ENCODE measurements at regions not wholly inside any gene's neighbourhood (a gene's known extent, or its start where the extent isn't known, plus 50 kb on each side); places are given as distances from the start of the nearest gene placed in this dataset.

DNA sequence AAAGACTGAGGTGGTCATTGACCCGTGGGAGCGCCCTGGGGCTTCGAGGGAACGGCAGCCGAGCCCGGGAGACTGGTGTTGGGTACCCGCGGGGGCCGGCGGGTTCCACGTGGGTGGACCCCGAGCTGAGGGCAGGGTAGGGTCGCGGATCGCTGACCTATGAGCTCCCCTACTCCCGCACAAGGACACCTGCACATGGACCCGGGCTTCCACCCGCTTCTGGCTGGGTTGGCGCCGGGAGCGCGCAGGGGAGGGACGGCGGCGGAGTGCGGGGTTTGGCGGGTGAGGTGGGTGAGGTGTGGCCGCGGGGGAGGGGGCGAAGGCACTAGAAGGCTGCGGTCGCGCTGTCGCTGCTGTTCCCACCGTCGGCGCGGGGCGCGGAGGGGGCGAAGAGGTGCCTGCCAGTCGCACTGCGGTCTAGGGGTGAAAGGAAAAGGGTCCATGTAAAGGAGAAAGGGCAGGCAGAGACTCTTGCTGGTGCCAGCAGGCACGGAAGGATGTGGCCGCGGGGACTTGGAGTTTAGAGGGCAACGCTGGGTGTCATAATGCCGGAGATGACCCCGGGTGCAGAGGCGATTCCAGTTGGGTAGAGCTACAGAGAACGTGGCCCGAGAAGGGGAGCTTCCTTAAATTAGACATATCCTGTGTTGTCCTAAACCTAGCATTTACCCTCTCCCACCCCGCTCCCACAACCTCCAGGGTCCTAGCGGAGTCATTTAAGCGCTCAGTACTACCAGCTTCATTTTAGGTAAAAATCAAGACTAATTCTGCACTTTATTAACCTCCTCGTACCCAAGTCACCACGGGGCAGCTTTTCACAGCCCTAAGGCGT, 245.9 kb upstream of the TOPAZ1 start:
- DNase-seq, result no peak

DNA sequence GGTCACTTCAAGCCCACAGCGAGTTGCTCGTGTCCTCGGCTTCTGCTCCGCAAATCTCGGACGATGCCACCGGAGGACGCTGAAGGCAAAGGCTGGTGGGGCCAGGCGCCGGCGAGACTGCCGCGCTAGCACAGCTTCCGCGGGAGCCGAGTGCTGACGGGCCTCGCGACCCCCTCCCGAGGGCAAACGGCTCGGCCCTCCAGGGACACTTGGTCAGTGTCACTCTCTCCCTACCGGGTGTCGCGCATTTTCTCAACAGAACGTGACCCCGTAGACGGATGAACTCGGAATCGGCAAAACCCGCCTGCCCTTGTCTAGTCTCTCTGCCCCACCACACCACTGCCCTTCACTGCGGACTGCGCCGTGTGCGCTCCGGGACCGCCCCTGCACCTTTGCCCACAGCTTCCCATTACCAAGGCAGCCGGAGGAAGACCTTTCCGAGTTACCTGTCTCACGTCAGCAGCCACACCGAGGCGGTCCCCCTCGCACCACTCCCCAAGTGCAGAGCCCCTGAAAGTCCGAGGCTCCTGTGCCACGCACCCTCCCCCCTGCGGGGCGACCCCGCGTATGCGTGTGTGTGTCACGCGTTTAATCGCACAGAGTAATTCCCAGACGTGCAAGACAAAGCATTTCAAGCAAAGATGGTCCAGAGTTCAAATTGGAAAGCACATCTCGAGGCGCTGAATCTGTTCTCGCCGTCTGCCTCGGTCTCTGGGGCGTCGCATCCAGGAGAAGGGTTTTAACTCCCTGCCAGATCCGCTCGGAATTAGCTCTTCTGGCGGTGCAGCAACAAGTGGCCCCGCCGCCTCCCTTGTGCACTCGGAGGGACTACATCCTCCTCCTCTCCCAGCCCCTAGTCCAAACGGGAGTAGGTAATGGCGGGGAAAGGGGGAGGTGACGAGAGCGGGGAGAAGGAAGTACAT, 245.0 kb upstream of the TOPAZ1 start:
- no peak for DNase-seq

DNA sequence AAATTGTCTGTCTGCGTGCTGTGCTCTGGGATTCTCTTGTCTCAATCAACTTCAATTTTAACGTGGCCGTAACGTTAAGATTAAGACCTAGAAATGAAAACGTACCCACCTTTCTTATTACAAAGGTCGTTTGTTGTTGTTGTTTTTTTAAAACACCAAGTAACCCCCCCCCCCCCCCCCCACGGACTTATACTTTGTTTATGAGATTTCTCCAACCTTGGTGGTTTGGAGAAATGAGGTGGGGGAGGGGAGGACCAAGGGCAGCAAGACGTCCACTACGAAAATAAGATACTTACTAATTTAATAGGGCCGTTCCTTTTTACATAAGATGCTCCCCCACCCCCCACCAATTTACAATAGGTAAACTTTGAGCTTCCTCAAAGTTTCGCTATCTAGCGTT, 244.4 kb upstream of the TOPAZ1 start:
- no peak for DNase-seq

DNA sequence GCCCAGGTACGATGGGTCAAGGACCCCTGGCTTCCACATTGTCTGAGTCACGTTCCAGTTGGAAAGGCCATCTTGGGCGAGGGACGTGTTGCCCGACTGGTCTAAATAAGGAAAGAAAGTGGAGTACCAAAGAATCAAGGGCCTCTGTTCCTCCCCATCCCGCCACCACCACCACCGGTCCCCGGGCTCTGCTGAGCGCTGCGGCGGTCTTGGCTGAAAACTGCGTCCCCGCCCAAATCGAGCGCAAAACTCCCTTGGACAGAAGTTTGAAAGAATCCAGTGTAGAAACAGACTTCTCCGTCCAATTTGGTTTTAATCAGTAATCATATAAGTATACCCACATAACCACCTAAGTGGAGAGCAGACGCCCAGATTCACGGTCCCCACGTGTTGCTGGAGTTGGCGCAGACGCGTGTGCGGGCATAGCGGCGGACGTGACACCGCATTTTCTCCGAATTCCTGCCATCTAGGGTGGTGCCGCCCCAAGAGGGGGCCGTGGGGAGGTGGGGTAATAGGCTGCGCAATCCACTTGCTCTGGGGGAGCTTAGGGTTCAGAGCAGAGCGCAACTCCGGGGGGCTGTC, 243.8 kb upstream of the TOPAZ1 start:
- no peak for DNase-seq

DNA sequence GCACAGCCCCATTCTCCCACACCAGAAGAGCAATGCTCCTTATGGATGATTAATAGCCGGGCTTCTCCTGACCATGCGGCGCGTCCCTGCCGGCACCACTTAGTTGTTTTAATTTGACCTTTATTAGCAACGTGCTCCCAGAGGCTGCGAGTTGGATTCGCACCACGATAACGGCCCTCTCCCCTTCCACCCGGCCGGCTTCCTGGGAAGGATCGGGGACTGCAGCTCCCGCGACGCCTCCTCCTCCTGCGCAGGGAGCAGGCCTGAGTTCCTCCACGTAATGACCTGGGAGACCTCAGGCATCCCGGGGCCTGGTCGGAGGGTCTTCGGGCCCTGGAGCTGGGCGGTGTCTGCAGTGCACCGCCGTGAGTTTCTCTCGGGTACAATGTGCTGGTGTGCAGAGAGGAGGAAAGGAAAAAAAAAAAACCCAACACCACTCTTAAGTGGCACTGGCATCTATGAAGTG, 243.3 kb upstream of the TOPAZ1 start:
- no peak for DNase-seq

DNA sequence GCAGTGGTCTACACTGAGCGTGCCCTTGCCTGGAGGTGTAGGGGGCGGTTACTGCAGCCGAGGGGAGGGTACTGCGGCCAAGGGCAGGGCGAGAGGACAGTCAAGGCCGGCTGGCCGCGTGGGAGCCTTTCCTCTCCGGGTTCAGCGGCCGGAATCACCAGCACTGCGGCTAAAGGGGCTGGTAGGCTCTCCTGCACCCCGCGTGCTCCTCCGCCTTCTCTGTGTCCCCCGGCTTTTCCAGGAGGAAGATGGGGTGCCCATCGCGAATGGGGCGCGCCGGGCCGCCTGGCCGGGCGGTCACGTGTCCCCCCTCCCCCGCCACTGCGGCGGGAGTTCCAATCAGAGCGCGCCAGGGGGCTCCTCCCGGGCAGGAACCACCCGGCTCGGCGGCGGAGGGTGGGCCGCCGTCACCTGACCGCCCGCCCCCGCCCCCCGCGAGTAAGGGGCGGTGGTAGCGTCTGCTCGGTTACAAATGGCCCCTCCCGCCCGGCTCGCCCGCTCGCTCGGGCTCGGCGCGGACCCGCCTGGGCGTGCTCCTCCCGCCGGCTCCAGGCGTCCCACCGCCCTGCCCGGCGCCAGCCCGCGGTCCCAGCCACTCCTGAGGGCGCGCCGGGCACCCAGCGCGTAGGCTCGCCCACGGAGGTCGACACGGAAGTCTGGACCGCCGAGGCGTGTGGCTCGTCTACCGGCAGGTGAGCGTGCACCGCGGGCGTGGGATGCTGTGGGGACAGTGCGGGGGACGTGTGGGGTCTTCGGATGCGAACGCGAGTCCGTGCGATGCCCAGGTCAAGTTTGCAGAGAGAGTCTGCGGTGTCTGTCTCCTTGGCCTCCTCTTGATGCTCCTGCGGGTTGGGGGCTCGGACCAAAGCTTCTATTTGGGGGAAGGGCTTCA, 242.6 kb upstream of the TOPAZ1 start:
- DNase-seq, result peak; percentile 37

DNA sequence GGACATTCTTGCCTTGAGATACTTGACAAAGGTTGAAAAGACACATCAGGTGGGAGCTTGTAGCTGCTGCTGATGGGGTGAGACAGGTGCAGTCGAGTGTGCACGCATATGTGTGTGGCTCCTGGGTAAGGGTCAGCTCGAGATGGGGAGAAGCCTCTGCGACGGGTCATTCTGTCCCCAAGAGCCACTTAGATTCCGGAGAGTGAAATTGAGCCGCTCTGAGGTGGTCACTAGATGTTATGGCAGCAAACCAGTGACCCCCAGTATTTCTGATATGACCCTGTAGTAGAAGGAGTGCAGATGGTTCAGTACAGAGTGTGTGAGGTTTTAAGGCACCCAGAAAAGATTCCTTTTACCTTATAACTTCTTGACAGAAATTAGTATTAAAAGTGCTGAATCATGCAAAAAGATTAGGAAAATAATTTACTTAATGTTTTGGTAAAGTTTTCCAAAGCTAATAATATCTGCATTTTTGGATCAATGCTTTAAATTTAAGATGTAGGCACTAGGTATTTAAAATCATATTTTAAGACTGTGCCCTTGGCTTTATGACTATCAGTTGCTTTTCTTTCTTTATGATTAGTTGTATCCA, 241.9 kb upstream of the TOPAZ1 start:
- DNase-seq, result no peak

DNA sequence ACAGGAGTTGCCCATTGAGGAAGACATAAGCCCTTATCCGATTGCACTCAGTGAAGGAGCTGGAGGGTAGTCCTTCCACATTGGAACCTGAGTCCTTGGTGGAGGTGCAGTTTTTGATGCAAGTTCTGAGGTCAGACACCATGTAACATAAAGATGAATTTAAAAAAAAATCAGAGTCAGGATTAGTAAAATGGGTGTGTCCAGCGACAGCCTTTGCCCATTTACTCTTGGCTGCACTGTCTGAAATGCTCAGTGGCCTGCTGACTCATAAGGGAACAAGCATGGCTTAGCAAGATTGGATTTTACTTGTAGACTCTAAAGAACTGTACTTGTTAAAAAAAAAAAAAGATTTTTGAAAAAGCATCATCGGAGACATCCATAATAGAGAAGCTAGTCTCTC, 241.1 kb upstream of the TOPAZ1 start:
- DNase-seq, result no peak

DNA sequence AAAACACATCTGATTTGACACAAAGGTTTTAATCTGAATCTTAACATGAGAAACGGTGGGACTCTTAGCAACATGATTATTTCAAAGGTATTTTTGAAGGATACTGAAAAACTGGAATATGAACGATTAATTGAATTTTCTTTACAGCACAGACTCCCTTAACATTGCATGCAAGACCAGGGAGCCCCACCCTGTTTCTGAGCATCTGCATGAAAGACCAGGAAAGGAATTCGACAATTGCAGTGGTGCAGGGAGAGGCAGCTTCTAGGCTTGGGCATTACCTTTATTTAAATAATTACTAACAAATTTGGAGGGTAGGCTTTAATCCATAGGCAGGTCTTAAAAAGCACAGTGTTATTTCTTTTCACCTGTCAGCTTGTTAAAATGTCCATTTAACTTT, 240.6 kb upstream of the TOPAZ1 start:
- no peak for DNase-seq

DNA sequence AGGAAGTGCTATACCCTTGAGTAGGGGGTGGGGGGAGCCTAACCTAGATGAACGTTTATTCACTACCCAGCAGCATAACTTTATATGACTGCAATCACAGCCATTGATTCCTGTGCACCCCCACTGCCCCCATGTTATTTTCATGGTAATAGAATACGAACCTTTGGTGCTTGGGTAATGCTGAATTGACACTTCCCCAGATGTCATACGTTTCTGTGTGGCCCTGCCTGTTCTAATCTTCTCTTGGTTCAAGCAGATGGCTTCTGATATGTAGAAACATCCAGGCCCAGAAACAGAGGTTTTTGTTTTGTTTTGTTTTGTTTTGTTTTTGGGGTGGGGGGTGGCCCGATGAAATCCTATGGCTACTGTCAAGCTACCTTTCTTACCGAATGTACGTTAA, 237.9 kb upstream of the TOPAZ1 start:
- DNase-seq, result no peak

DNA sequence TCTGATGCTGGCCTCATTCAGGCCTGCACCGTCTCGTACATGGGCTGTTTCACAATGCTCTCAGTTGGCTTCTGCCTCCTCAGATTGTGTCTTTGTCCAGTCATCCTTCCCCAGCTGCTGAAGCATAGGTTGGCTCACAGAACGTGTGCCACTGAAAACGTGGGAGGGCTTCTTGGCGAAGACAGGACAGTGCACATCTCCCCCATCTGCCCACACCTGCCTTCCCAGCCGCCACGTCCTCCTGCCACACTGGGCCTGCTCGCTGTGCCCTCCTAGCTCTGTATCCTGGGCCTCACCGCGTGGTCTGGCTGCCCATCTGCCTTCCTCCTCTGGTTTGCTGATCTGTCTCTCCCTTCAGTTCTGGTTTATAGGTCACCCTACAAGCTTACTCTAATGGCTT, 230.0 kb upstream of the TOPAZ1 start:
- DNase-seq, result no peak

DNA sequence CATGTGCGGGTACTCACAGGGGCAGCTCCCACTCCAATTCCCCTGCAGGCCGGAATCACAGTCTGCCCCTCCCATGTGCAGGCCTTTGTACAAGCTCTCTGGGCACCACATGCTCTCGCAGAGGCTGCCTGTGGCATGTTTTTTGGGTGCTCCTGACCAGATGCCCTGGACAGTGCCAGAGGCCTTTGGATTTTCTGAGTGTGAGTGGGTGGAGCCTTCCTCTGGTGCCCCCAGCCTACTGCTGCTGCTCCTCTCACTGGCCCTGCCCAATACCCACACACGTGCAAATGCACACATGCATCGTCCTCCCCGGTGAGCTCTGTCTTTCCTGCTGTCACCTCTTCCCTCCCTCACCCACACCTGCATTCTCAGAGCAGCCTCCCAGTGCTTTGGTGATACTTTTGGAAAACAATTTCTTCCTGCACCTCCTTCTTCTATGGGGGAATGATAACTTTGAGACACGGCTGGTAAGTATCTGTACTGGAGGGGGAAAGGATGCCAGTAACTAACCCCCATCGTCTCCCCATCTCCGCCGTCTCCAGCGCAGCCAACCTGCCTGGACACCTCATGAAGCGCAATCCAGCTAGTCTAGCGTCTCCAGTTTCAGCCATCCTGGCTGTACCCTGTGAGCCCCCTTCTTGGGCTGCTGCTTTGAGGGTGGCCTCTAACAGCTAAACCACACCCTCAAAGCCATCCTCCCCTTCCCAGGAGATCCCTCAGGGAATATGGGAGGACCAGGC, 229.4 kb upstream of the TOPAZ1 start:
- no peak for DNase-seq

DNA sequence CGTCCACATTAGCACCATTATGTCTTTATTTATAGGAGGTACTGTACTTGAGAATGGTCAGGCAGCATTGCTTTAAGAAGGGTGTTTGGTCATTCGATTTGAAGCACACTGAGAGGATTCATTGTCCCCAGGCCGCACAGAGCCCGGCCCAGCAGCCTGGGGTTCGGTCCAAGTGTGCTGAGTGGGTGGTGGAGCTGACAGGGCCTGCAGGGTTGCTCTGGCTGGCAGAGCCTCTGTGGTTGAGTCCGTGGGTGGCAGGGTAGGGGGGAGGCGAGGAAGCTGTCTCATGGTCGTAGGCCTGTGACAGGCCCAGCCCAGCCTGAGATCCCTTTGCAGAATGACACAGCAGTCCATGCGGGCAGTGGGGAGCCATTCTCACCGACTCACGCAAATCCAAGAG, 227.7 kb upstream of the TOPAZ1 start:
- DNase-seq, result no peak

DNA sequence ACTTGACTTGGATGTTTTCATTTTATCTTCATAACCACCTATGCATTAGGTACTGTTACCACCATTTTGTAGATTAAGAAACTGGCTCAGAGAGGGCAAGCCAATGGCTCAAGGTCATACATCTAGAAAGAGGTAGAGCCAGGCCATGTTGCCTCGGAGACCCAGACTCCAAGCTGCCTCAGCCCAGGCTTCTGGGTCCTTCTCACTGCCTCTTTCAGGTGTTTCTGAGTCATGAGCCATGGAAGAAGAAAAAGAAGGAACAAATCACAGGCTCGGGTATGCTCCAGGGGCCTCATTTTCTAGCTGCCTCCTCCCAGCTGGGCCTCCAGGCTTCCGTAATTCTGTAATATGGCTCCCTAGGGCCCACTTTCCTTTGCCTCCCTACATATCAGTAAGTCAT, 226.5 kb upstream of the TOPAZ1 start:
- no peak for DNase-seq

DNA sequence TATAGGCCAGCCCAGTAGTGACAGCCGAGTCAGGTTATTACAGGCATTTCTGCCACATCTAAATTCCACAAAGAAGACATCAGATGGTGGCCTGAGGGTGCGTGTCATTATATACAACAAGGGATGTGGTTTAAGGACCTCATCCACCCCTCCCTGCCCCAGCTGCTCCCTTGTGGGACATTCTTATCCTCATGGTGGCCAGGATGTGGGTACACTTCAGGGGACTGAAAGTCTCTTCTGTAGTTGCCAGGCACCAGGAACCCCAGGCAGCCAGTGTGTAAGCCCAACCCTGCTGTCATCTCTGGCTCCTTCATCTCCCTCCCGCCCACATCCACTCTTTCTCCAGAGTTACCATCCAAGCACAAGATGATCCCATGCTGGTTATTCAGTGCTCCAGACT, 224.9 kb upstream of the TOPAZ1 start:
- DNase-seq, result no peak

DNA sequence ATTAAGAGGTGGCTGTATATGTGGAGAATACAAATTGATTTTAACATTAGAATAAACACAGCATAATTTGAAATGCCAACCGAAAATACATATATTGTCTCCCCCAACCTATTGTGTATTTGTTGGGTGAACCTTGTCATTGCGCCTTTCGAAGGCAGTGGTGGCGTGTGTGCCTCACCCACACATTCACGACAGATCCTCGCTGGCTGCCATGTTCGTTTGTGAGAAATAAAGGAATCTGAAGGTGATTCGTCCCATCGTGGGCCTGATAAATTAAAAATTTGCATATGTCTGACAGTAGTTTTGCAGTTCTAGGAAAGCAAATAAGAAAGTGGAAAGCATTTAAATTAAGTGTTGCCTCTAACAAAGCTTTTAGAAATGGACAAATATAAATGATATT, 222.8 kb upstream of the TOPAZ1 start:
- no peak for DNase-seq

DNA sequence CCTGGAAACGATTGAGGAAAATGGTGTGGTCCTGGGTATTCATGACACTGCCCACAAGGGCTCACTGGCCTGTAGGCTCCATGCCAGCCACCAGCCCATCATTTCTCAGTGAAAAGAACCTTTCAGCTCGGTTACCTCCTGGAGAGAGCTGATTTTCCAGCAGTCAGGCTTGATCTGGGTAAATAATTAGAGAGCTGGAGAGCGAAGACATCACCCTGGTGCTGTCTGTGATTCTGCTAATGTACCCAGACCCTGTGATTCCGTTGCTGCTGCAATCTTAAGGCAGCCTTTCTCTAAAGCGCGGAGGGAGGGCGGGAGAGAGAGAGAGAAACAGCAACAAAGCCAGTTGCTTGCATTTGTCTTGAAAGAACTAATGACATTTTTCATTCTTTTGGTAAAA, 221.9 kb upstream of the TOPAZ1 start:
- DNase-seq, result no peak

DNA sequence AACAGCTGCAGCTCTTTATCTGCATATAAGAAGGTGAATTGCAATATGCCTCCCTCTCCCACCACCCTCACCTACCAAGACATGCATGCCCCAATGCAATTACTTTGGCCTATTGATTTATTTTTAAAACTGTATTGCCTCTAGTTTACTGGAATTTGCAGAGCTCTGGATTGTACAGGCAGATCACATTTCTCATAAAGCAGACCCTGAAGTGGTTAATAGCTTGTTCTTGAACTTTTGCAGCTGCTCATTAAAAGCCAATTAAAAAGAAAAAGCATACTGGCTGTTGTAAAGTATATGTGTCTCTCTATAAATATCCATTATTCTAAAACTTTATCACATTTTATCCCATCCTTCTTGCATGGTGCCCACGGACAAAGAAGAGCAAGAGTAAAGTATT, 221.5 kb upstream of the TOPAZ1 start:
- DNase-seq, result no peak

DNA sequence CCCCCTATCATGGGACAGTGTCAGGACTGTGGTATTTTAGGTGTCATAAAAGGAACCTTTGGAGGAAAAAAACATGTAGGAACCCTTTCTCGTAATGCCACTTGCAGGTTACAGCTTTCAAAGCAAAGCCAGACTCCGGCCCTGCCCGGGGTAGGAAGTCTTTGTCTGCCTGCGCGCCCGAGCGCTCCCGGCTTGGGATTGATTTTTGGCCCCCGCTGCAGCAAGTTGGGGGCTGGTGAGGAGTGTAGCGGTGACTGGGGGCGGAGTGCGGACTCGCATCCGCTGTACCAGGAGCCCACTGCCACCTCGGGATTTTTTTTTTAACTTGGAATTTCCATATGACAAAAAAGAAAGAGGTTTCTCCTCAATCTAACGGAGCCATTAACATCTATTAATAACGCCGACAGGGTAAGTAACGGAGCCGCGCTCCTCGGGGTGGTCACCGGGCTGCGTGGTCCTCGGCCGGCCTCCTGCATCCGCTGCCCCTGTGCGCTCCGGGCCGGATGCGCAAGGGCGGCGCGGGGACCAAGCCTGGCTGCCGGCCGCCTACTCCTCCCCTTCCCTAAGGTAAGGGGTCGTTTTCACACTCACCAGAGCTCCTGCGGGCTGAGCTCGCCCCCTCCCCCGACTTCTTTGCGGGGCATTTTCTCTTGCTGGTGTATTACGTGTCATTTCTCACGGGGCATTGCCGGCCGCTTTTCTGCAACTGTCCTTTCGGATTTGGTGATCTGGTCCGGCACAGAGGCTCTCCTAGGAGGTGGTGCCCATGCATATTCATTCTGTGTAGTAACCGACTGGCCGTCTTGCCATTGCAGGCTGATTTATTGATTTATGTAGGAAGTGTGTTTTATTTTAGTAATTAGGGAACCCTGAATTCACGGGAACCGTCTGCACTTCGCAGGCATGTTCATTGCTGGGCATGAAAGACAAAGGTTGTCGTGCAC, 219.8 kb upstream of the TOPAZ1 start:
- no peak for DNase-seq

DNA sequence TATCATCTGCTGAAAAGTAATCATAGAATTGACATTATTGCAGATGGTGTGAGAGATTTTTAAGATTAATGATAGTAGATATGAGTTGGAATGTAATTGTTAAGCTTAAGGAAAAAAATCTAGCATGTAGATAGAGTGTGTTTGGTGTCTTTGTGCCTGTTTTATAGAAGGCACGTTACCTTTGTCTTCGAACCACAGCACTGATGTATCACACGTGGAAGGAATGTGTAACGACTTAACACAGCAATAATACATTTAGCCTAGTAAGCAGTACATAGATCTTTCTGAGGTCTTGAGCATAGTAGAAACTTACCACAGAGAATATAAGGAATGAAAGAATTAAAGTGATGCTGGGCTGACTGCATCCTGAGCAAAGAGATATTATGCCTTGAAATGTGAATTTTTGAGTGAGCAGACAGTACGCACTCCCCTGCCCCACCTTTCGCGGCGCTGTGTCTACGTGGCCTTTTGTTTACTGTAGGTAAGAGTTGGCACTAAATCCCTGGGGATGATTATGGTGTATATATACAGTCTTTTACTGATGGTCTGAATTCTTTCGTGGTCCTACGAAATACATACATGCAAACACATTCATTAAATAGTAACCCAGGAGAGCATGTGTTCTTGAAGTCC, 217.6 kb upstream of the TOPAZ1 start:
- DNase-seq, result no peak

All from NCI-H774 (cell line).